ENCODE measurements at regions not wholly inside any gene's neighbourhood (a gene's known extent, or its start where the extent isn't known, plus 50 kb on each side); places are given as distances from the start of the nearest gene placed in this dataset.

GRCh38 chr13:80180740-80181355 lies 160.1 kb downstream of the SPRY2 start:
- no peak for TF ChIP-seq CTCF (IDR thresholded peaks at IDR 0.05)
- TF ChIP-seq POLR2A (IDR thresholded peaks at IDR 0.05) = no peak

All from prostate gland (tissue), 2 donors.